Immature natural killer cell (primary cell): ENCODE measurements at regions not wholly inside any gene's neighbourhood (a gene's known extent, or its start where the extent isn't known, plus 50 kb on each side); places are given as distances from the start of the nearest gene placed in this dataset.
A peak's percentile ranks its signal among the peaks of the same experiment; 100 is the strongest.

Source experiments
- DNase-seq, 3 donors: peaks; one replicate each; pipeline ENCODE4 v3.0.0; 2022; ENCODE audit warnings: mixed read lengths in 1 of 3
- H3K27ac Mint-ChIP-seq, 6 donors: one replicate each; pipeline ENCODE4 v1.8.0; 2020; ENCODE audit warnings: mixed read lengths in 6 of 6, mild to moderate bottlenecking in 5 of 6, inconsistent platforms in 4 of 6, moderate library complexity in 3 of 6
- H3K27me3 Mint-ChIP-seq, 3 donors: one replicate each; pipeline ENCODE4 v1.8.0; 2020 to 2021; ENCODE audit warnings: low read depth in 3 of 3, mild to moderate bottlenecking in 3 of 3, mixed read lengths in 3 of 3, moderate library complexity in 3 of 3, inconsistent platforms in 1 of 3
- H3K36me3 Mint-ChIP-seq, 3 donors: one replicate each; pipeline ENCODE4 v1.8.0; 2020; ENCODE audit warnings: mixed read lengths in 3 of 3, inconsistent platforms in 2 of 3, mild to moderate bottlenecking in 2 of 3
- H3K4me1 Mint-ChIP-seq, 2 donors: one replicate each; pipeline ENCODE4 v1.8.0; 2020; ENCODE audit warnings: inconsistent platforms in 2 of 2, mild to moderate bottlenecking in 2 of 2, mixed read lengths in 2 of 2, moderate library complexity in 1 of 2
- H3K4me3 Mint-ChIP-seq, 5 donors: one replicate each; pipeline ENCODE4 v1.8.0; 2020; ENCODE audit warnings: mild to moderate bottlenecking in 5 of 5, mixed read lengths in 5 of 5, inconsistent platforms in 3 of 5, moderate library complexity in 3 of 5
- H3K9me3 Mint-ChIP-seq, 6 donors: one replicate each; pipeline ENCODE4 v1.8.0; 2020; ENCODE audit warnings: mild to moderate bottlenecking in 6 of 6, mixed read lengths in 6 of 6, inconsistent platforms in 4 of 6, moderate library complexity in 3 of 6

GRCh38 chr1:108047085-108047484, 82.1 kb upstream of the VAV3 start:
- Mint-ChIP-seq H3K4me1 (peaks cover 28 to 34% of the 10 kb centered on the region in 2 donors), H3K4me3 (no peak overlapping the region), H3K27ac (peak overlapping the region in 2 of 6 donors; percentile 0 to 14), H3K9me3 (peaks cover 0 to 5% (median 0%) of the 10 kb centered on the region in 6 donors), H3K27me3 (peaks cover 0 to 4% (median 1%) of the 10 kb centered on the region in 3 donors), H3K36me3 (peaks cover 0 to 11% (median 0%) of the 10 kb centered on the region in 3 donors)
- no peak for DNase-seq

- peaks cover 39 to 44% of the 10 kb centered on the region in 2 donors for H3K4me1 Mint-ChIP-seq
Observed at GRCh38 chr1:108046026-108046425, 81.0 kb upstream of the VAV3 start.

GRCh38 chr1:108045460-108045859, 80.5 kb upstream of the VAV3 start:
- Mint-ChIP-seq H3K27ac (no peak overlapping the region), H3K27me3 (peaks cover 0 to 4% (median 1%) of the 10 kb centered on the region in 3 donors), H3K36me3 (peaks cover 0 to 11% (median 0%) of the 10 kb centered on the region in 3 donors), H3K9me3 (peaks cover 0 to 5% (median 0%) of the 10 kb centered on the region in 6 donors), H3K4me3 (no peak overlapping the region), H3K4me1 (peaks cover 43 to 50% of the 10 kb centered on the region in 2 donors)
- DNase-seq, result no peak

More at GRCh38 chr1:108046026-108046425, 81.0 kb upstream of the VAV3 start:
- peaks cover 0 to 5% (median 0%) of the 10 kb centered on the region in 6 donors for H3K9me3 Mint-ChIP-seq
- DNase-seq, result no peak
- H3K36me3 Mint-ChIP-seq, result peaks cover 0 to 11% (median 0%) of the 10 kb centered on the region in 3 donors
- no peak overlapping the region for H3K27ac Mint-ChIP-seq
- H3K27me3 Mint-ChIP-seq, result peaks cover 0 to 4% (median 1%) of the 10 kb centered on the region in 3 donors
- H3K4me3 Mint-ChIP-seq, result no peak overlapping the region

DNA sequence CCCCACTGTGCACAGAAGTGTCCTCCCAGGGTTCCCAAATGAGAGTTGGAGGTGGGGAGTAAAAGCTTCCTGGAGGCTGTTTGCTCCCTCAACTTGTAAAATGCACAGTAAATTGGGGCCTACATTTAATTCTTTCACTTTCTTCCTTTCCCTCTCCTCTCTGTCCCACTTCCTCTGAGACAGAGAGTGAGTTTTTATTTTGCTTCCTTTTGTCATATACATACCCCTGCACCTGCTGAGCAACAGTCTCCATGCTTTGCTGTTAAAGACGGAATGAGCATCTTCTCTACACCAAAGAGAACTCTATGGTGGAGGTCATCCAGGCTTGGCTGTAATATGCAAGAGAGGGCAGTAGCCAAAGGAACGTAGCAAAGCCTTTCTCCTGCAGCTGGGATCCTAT, 79.3 kb upstream of the VAV3 start:
- H3K36me3 Mint-ChIP-seq, result peaks cover 0 to 11% (median 0%) of the 10 kb centered on the region in 3 donors
- peaks cover 0 to 2% (median 1%) of the 10 kb centered on the region in 3 donors for H3K27me3 Mint-ChIP-seq
- H3K4me1 Mint-ChIP-seq, result peaks cover 48 to 56% of the 10 kb centered on the region in 2 donors
- peak overlapping the region in 3 of 6 donors; percentile 52 to 77 (median 68) for H3K27ac Mint-ChIP-seq
- H3K9me3 Mint-ChIP-seq, result peaks cover 0 to 3% (median 0%) of the 10 kb centered on the region in 6 donors
- DNase-seq, result no peak
- peak overlapping the region in 1 of 5 donors; percentile 24 for H3K4me3 Mint-ChIP-seq

GRCh38 chr1:108043707-108044106, 78.7 kb upstream of the VAV3 start:
- Mint-ChIP-seq H3K4me1 (peaks cover 48 to 56% of the 10 kb centered on the region in 2 donors), H3K27ac (peak overlapping the region in 4 of 6 donors; percentile 60 to 82 (median 71)), H3K36me3 (peaks cover 0 to 11% (median 0%) of the 10 kb centered on the region in 3 donors), H3K9me3 (peaks cover 0 to 3% (median 0%) of the 10 kb centered on the region in 6 donors), H3K4me3 (no peak overlapping the region), H3K27me3 (peaks cover 0 to 2% (median 1%) of the 10 kb centered on the region in 3 donors)
- no peak for DNase-seq

DNA sequence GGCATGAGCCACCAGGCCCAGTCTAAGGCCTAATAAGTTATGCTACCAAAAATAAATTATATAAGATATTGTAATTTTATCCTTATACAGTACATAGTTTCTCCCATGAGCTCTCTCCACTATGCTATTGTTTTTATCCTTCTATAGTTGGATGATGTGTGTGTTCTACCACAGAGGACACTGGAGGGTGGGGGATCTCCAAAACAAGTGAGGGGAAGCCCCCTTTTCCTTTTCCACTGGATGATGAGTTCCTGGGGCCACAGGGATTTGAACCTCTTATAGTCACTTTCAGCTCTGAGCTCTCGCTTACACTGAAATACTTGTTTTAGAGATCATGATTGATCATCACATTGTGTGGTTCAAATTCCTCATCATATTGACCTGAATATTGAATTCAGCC, 77.6 kb upstream of the VAV3 start:
- Mint-ChIP-seq H3K4me3 (peak overlapping the region in 4 of 5 donors; percentile 29 to 68 (median 56)), H3K36me3 (peaks cover 0 to 11% (median 0%) of the 10 kb centered on the region in 3 donors), H3K4me1 (peaks cover 50 to 56% of the 10 kb centered on the region in 2 donors), H3K27ac (peak overlapping the region; percentile 51 to 82 (median 80)), H3K9me3 (peaks cover 0 to 3% (median 0%) of the 10 kb centered on the region in 6 donors), H3K27me3 (peaks cover 0 to 2% (median 1%) of the 10 kb centered on the region in 3 donors)
- no peak for DNase-seq

DNA sequence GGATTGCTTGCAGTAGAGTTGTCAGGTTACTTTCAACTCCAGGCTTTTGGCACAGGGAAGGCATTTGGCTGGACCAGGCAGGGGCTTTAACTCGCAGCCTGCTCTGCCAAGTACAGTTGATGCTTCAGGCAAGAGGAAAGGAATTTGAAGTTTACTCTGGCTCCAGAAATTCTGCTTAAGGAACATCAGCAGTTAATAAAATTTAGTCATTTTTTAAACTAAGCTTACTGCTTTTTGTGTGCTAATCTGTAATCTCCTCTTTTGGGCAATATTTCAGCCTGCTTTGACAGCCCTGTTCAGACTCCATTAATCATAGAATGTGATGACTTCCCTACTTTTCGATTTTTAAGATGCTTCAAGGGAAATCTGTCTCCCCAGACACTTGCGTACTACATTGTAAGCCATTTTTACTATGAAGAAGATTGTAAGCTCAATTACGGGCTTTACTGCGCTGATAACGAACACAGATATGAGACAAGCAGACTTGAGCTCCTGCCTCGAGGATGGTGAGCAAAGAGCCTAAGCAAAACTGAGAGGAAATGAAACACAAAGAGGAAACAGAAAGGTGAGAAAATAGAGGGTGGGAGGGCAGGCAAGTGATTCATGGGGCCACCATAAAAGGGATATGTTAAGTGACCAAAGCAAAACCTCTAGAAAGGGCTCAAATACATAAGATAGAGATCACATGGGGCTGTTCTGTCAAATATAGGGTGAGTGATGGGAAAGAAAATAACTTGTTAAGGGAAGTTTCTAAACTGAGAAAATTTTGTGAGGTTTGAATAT, 76.6 kb upstream of the VAV3 start:
- Mint-ChIP-seq H3K4me1 (peaks cover 50 to 56% of the 10 kb centered on the region in 2 donors), H3K4me3 (peak overlapping the region; percentile 62 to 78 (median 70)), H3K9me3 (no peaks in the 10 kb centered on the region), H3K36me3 (peaks cover 0 to 4% (median 0%) of the 10 kb centered on the region in 3 donors), H3K27ac (peak overlapping the region; percentile 77 to 95 (median 93)), H3K27me3 (peaks cover 0 to 2% (median 1%) of the 10 kb centered on the region in 3 donors)
- DNase-seq, result peak; percentile 53 to 59 (median 54)

- peaks cover 34 to 39% of the 10 kb centered on the region in 2 donors for H3K4me1 Mint-ChIP-seq
- peaks cover 0 to 4% (median 0%) of the 10 kb centered on the region in 3 donors for H3K36me3 Mint-ChIP-seq
- no peaks in the 10 kb centered on the region for H3K9me3 Mint-ChIP-seq
- no peaks in the 10 kb centered on the region for H3K27me3 Mint-ChIP-seq
- H3K27ac Mint-ChIP-seq, result peak overlapping the region in 2 of 6 donors; percentile 30 to 46
- H3K4me3 Mint-ChIP-seq, result no peak overlapping the region
- no peak for DNase-seq
Observed at GRCh38 chr1:108038653-108039236, 73.8 kb upstream of the VAV3 start.

GRCh38 chr1:108036796-108037562, 72.0 kb upstream of the VAV3 start:
- Mint-ChIP-seq H3K4me1 (peaks cover 21% of the 10 kb centered on the region in 2 donors), H3K36me3 (peaks cover 0 to 6% (median 0%) of the 10 kb centered on the region in 3 donors), H3K27me3 (peaks cover 0 to 3% (median 0%) of the 10 kb centered on the region in 3 donors), H3K4me3 (no peak overlapping the region), H3K27ac (peak overlapping the region in 1 of 6 donors; percentile 66), H3K9me3 (no peaks in the 10 kb centered on the region)
- no peak for DNase-seq

DNA sequence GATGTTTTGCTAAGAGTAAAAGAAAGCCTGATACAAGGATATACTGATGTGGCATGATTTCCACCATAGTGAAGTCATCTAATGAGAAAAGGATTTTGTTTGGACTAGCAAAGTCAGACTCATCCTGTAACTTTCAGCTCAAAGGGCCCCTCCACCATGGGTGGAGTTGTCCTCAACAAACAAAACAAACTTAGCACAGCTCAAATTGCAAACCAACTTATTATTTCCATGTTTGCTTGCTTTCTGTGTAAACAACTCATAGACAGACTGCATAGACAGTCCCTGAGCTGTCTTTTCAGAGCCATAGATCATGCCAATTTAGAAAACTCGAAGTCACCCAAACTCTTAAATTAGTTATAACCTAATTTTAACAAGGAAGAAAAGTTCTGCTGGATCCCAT, 69.4 kb upstream of the VAV3 start:
- H3K4me3 Mint-ChIP-seq, result no peak overlapping the region
- no peak overlapping the region for H3K27ac Mint-ChIP-seq
- H3K27me3 Mint-ChIP-seq, result peaks cover 0 to 3% (median 0%) of the 10 kb centered on the region in 3 donors
- no peaks in the 10 kb centered on the region for H3K9me3 Mint-ChIP-seq
- no peak for DNase-seq
- H3K36me3 Mint-ChIP-seq, result peaks cover 0 to 6% (median 0%) of the 10 kb centered on the region in 3 donors
- H3K4me1 Mint-ChIP-seq, result peaks cover 4 to 7% of the 10 kb centered on the region in 2 donors

DNA sequence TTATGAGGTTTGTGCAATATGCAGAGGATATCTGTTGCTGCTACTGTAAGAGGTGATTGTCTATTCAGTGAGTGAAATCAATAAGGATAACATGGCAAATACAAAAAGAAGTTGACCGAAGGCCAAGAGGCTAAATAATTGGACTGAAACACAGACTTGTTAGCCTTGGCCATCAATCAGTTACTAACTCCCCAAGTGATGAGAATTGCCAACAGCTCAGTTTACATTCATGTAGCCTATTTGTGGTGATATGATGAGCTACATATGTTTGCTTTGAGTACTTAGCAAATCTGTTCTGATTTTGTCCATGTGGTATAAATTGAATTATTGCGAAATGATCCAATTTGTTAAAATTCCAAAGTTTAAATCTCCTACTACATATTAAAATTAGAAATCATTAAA, 68.6 kb upstream of the VAV3 start:
- Mint-ChIP-seq H3K27ac (no peak overlapping the region), H3K9me3 (no peaks in the 10 kb centered on the region)

GRCh38 chr1:108028841-108029388, 63.9 kb upstream of the VAV3 start:
- H3K27me3 Mint-ChIP-seq, result peaks cover 0 to 9% (median 2%) of the 10 kb centered on the region in 3 donors
- peak overlapping the region in 1 of 6 donors; percentile 33 for H3K27ac Mint-ChIP-seq
- no peak for DNase-seq
- H3K36me3 Mint-ChIP-seq, result peaks cover 0 to 6% (median 0%) of the 10 kb centered on the region in 3 donors
- H3K4me3 Mint-ChIP-seq, result no peak overlapping the region
- peaks cover 4 to 13% of the 10 kb centered on the region in 2 donors for H3K4me1 Mint-ChIP-seq
- no peaks in the 10 kb centered on the region for H3K9me3 Mint-ChIP-seq

More for the DNA sequence above, 68.6 kb upstream of the VAV3 start:
- DNase-seq, result no peak
- peaks cover 6 to 13% of the 10 kb centered on the region in 2 donors for H3K4me1 Mint-ChIP-seq
- peaks cover 0 to 3% (median 2%) of the 10 kb centered on the region in 3 donors for H3K27me3 Mint-ChIP-seq
- H3K36me3 Mint-ChIP-seq, result peaks cover 0 to 6% (median 0%) of the 10 kb centered on the region in 3 donors
- no peak overlapping the region for H3K4me3 Mint-ChIP-seq

DNA sequence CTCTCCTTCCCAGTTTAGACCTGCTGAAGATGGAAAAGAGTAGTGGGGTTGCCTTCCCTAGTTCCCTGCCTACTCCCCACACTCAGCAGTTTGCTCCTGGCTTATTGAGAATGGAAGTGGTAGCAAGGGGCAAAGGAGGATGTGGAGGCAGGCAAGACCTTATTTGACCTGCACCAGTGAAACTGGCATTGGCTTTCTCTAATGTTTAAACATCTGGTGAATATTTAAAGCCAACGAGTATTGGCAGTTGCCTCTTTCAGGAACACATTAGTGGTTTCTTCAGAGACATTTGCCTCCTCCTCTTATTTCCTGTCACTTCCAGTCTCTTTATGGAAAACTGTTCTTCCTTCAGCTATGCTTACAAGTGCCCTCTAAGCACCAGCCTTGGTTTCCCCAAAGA, 62.4 kb upstream of the VAV3 start:
- Mint-ChIP-seq H3K27me3 (peaks cover 0 to 6% (median 2%) of the 10 kb centered on the region in 3 donors), H3K36me3 (no peaks in the 10 kb centered on the region), H3K4me3 (no peak overlapping the region), H3K9me3 (no peaks in the 10 kb centered on the region), H3K27ac (no peak overlapping the region), H3K4me1 (peaks cover 4 to 13% of the 10 kb centered on the region in 2 donors)
- DNase-seq, result no peak
